ENCODE measurements at regions not wholly inside any gene's neighbourhood (a gene's known extent, or its start where the extent isn't known, plus 50 kb on each side); places are given as distances from the start of the nearest gene placed in this dataset.
A peak's percentile ranks its signal among the peaks of the same experiment; 100 is the strongest.

DNA sequence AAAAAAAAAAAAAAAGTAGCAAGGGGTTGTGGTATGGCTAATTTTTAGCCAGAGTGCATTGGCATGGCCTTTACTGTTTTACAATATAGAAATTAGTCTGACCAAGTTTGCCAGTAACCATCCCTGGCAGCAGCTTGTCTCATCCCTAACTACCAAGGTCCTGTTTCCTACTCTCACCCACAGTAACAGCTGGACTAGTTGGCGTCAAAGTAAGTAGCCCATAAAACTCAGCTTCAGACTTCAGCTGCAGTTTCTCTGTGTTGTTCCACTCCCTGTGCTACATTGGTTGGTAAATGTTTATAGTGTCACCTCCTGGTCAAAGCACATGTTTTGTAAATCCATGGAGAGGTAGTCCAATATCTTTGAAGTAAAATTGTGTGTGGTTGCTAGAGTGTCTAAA lies 691.3 kb downstream of the ZPLD1 start:
- Histone ChIP-seq H3K4me1 (replicated peaks in 1 of 4; ENCODE audit: control insufficient read depth in 3 of 4, insufficient read depth in 4 of 4, low read length in 3 of 4) (no peaks in the 10 kb centered on the region), H3K79me2 (ENCODE audit: control insufficient read depth in 1 of 2, insufficient read depth in 2 of 2, low read length in 2 of 2) (no peaks in the 10 kb centered on the region), H2AK5ac (ENCODE audit: low read depth, low read length) (no peak overlapping the region), H2BK12ac (ENCODE audit: low read depth, low read length) (no peak overlapping the region), H4K91ac (replicated peaks; ENCODE audit: insufficient read length, low read length) (no peak overlapping the region), H4K20me1 (replicated peaks in 1 of 2; ENCODE audit: control insufficient read depth in 1 of 2, insufficient read depth in 2 of 2, low read length in 2 of 2) (no peaks in the 10 kb centered on the region), H2BK5ac (ENCODE audit: low read depth, low read length) (no peak overlapping the region), H3K4me2 (ENCODE audit: insufficient read depth in 1 of 2, low read depth in 2 of 2, low read length in 2 of 2) (no peak overlapping the region), H2BK20ac (ENCODE audit: low read length) (no peak overlapping the region), H2BK120ac (replicated peaks; ENCODE audit: low read depth, low read length) (no peak overlapping the region), H3K4ac (replicated peaks; ENCODE audit: insufficient read length, low read depth, low read length) (no peak overlapping the region), H3K27me3 (replicated peaks in 1 of 4; ENCODE audit: control insufficient read depth in 3 of 4, extremely low read depth in 1 of 4, insufficient read depth in 3 of 4, low read length in 3 of 4) (no peaks in the 10 kb centered on the region), H3K9me3 (ENCODE audit: insufficient read depth in 2 of 2, low read depth in 1 of 2, low read length in 1 of 2) (no peaks in the 10 kb centered on the region), H4K8ac (ENCODE audit: extremely low read depth, insufficient read depth, low read length) (no peak overlapping the region), H3K18ac (ENCODE audit: extremely low read depth, low read length) (no peak overlapping the region), H4K5ac (ENCODE audit: insufficient read length, low read depth, low read length) (no peak overlapping the region), H3K27ac (ENCODE audit: low read depth, low read length) (no peak overlapping the region), H3K23me2 (ENCODE audit: low read depth, low read length) (no peaks in the 10 kb centered on the region), H2BK15ac (ENCODE audit: low read length) (no peak overlapping the region), H2AFZ (ENCODE audit: low read length) (peak overlapping the region; percentile 17; the same call in 1 of the 2 replicates), H3K9ac (replicated peaks in 1 of 4; ENCODE audit: extremely low read depth in 1 of 4, low read depth in 3 of 4, low read length in 3 of 4) (no peak overlapping the region), H3K23ac (ENCODE audit: insufficient read length) (no peak overlapping the region), H3K79me1 (ENCODE audit: low read depth, low read length) (no peaks in the 10 kb centered on the region), H3K36me3 (ENCODE audit: control insufficient read depth in 2 of 4, insufficient read depth in 4 of 4, low read length in 3 of 4) (no peaks in the 10 kb centered on the region), H3K4me3 (ENCODE audit: extremely low read depth in 1 of 4, insufficient read depth in 2 of 4, low read depth in 3 of 4, low read length in 4 of 4) (no peak overlapping the region), H3K14ac (ENCODE audit: insufficient read length) (no peak overlapping the region), H3K56ac (replicated peaks; ENCODE audit: insufficient read length, low read depth, low read length) (no peak overlapping the region)
- DNase-seq (ENCODE audit: low read depth in 1 of 2, low spot score in 2 of 2) (no peak), FAIRE-seq (no peak)
- CTCF ChIA-PET (ENCODE audit: partially characterized antibody), result interaction anchor here (1.8 kb wide), 1 partner anchor 14 kb away, joined by 4 read pairs; no protein-coding TSS in a partner anchor
- 90% methylated on average over 1 of the region's 1 CpG; no CpG with 5 or more reads in 1 of the 2 experiments for WGBS, 2 experiments (ENCODE audit: extremely low coverage in 1 of 2, insufficient coverage in 1 of 2, insufficient read length in 1 of 2, insufficient replicate concordance in 2 of 2, low coverage in 1 of 2, low lambda C conversion rate in 2 of 2, missing lambda C conversion rate in 1 of 2)
- POLR2A ChIA-PET (ENCODE audit: partially characterized antibody), result no interaction called here
- TF ChIP-seq, protein P1, sequence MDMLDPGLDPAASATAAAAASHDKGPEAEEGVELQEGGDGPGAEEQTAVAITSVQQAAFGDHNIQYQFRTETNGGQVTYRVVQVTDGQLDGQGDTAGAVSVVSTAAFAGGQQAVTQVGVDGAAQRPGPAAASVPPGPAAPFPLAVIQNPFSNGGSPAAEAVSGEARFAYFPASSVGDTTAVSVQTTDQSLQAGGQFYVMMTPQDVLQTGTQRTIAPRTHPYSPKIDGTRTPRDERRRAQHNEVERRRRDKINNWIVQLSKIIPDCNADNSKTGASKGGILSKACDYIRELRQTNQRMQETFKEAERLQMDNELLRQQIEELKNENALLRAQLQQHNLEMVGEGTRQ (IDR thresholded peaks at IDR 0.05; ENCODE audit: low read length), result no peak
- no peak for TF ChIP-seq YY1 (IDR thresholded peaks at IDR 0.05; ENCODE audit: low read depth, low read length)
- no peak for TF ChIP-seq TBP (IDR thresholded peaks at IDR 0.05; ENCODE audit: low read depth, low read length)
